ENCODE measurements at regions not wholly inside any gene's neighbourhood (a gene's known extent, or its start where the extent isn't known, plus 50 kb on each side); places are given as distances from the start of the nearest gene placed in this dataset.
A peak's percentile ranks its signal among the peaks of the same experiment; 100 is the strongest.

DNA sequence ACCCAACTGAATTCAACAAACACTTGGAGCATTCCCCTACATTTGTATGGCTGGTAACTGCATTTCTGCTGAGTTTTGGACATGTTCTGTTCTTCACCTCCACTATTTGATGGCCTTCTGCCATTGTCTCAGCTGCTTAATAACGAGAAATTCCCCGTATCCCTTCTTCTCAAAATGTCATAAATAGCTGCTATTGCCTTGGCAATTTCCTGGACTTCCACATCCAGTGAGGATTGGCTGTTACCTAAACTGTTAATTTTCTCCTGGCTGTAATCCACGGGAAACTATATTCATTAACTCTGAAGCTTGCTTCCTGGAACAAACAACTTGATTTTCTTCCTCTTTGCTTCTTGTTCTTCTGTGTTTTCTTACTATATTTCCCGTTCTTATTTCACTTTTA is 69.5 kb upstream of the TDRD3 start:
- no peak for DNase-seq
- TF ChIP-seq, protein P1, sequence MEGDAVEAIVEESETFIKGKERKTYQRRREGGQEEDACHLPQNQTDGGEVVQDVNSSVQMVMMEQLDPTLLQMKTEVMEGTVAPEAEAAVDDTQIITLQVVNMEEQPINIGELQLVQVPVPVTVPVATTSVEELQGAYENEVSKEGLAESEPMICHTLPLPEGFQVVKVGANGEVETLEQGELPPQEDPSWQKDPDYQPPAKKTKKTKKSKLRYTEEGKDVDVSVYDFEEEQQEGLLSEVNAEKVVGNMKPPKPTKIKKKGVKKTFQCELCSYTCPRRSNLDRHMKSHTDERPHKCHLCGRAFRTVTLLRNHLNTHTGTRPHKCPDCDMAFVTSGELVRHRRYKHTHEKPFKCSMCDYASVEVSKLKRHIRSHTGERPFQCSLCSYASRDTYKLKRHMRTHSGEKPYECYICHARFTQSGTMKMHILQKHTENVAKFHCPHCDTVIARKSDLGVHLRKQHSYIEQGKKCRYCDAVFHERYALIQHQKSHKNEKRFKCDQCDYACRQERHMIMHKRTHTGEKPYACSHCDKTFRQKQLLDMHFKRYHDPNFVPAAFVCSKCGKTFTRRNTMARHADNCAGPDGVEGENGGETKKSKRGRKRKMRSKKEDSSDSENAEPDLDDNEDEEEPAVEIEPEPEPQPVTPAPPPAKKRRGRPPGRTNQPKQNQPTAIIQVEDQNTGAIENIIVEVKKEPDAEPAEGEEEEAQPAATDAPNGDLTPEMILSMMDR (IDR thresholded peaks at IDR 0.05; ENCODE audit: low read depth, low read length), result no peak
- Histone ChIP-seq H3K4me3 (ENCODE audit: low read depth, low read length) (no peak overlapping the region), H3K27me3 (no peaks in the 10 kb centered on the region), H3K4me1 (0 out of 2 replicates have a peak, but pooled peaks cover 3% of the 10 kb centered on the region), H3K36me3 (no peaks in the 10 kb centered on the region), H3K9me3 (no peaks in the 10 kb centered on the region)

DNA sequence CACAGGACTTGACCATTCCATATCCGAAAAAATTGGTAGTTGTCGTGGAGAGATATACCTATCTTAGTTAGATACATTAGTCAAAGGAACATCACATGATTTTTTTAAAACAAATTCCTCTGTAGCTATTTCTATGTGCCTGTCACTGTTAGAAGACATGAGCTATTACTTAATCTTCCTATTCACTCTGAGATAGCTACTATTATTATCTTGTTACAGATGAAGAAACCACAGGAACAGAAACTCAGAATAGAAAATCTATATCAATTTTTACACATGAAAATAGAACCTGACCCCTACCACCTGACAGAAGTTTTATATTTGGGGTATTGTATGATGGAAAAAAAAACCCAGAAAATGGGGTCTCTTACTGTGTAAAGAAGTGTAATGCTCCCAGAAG is 68.9 kb upstream of the TDRD3 start:
- no peaks in the 10 kb centered on the region for H3K9me3 ChIP-seq
- no peaks in the 10 kb centered on the region for H3K36me3 ChIP-seq
- H3K4me3 ChIP-seq (ENCODE audit: low read depth, low read length), result no peak overlapping the region
- H3K4me1 ChIP-seq, result 0 out of 2 replicates have a peak, but pooled peaks cover 3% of the 10 kb centered on the region
- no peaks in the 10 kb centered on the region for H3K27me3 ChIP-seq
- no peak for DNase-seq
- TF ChIP-seq, protein P1 (IDR thresholded peaks at IDR 0.05; ENCODE audit: low read depth, low read length), result no peak

DNA sequence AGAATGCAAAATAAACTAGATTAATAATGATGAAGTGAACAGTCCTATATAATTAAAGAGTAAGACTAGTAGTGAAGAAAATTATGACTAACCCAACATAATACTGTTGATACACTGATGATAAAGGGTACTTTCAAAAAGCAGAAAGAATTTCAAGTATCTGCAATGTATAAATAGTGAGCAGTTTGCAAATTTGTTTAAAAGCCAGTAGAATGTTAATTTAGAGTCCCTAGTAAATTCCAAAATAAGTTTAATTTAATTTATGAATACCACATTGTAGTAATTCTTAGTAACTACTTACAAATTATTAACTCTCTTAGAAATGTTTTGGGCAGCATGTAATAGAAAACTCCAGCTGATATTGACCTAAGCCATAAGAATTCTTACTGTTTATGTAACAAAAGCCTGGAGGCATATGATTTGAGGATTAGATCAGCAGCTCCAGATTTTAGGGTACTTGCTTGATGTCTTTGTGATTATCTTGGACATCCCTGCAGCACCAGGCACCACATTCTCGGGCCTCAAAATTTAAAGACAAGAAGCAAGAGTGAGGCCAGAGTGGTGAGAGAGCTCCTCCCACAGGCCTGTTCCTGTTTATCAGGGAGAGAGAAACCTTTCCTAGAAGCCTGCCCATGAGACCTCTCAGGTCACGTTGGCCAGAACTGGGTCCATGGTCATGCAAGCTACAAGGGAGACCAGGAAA is 67.6 kb upstream of the TDRD3 start:
- TF ChIP-seq, protein P1 (IDR thresholded peaks at IDR 0.05; ENCODE audit: low read depth, low read length), result peak; percentile 83
- H3K27me3 ChIP-seq, result no peaks in the 10 kb centered on the region
- DNase-seq, result peak; percentile 55
- no peaks in the 10 kb centered on the region for H3K36me3 ChIP-seq
- no peaks in the 10 kb centered on the region for H3K9me3 ChIP-seq
- H3K4me1 ChIP-seq, result 0 out of 2 replicates have a peak, but pooled peaks cover 3% of the 10 kb centered on the region
- H3K4me3 ChIP-seq (ENCODE audit: low read depth, low read length), result no peak overlapping the region

DNA sequence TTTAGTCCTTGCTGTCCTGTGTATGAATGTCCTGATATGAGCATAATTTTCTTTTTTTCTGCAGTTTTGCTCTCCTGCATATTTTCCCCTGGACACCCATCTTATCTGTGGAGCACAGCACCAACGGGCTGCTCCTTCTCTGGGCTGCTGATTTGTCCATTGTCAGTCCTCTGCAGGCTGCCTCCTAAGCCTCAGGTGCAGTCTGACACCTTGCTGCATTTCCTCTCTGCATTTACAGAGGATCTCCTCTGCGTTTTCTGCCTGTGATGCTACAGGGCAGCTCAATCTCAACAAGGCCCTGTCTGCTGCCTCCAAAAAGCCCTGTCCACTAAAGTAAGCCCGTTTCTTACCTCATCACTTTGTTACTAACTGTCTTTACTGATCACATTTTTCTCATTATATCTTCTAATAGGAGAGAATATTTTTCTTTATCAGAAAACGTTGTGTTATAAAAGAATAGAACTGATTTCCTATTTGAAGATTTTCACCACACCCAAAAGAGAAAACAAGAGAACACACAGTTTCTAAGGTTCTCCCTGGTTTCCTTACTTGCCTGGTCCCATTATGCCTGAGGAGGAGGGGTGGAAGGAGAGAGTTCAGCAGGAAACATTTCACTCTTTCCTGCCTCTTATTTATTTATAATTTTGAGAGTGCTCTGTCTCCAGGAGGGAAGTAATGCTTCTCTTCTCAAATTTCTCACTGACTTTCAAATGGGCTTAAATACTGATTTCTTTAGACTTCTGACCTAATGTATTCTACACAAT is 65.6 kb upstream of the TDRD3 start:
- Histone ChIP-seq H3K27me3 (no peaks in the 10 kb centered on the region), H3K4me1 (0 out of 2 replicates have a peak, but pooled peaks cover 3% of the 10 kb centered on the region), H3K9me3 (no peaks in the 10 kb centered on the region), H3K36me3 (no peaks in the 10 kb centered on the region), H3K4me3 (ENCODE audit: low read depth, low read length) (no peak overlapping the region)
- TF ChIP-seq, protein P1 (IDR thresholded peaks at IDR 0.05; ENCODE audit: low read depth, low read length), result no peak
- no peak for DNase-seq

DNA sequence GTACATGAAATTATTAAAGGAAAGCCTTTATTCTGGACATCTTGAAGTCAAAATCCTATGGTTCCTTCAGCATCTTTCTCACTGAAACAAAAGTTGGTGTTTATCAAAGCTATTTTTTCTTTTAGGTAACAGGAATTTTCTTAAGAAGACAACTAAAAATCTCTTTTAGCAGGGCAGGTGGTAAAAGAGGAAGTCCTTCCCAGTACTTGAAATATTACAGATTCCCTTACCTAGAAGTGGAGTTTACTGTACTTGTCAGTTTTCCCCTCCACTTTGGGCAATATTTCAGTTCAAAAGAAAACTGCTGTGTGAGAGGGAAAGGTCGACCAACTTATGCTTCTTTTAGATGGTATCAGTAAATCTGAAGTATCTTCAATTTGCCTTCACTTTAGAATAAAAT is 64.3 kb upstream of the TDRD3 start:
- H3K36me3 ChIP-seq, result no peaks in the 10 kb centered on the region
- H3K9me3 ChIP-seq, result no peaks in the 10 kb centered on the region
- H3K4me3 ChIP-seq (ENCODE audit: low read depth, low read length), result no peak overlapping the region
- TF ChIP-seq, protein P1 (IDR thresholded peaks at IDR 0.05; ENCODE audit: low read depth, low read length), result no peak
- no peaks in the 10 kb centered on the region for H3K27me3 ChIP-seq
- 0 out of 2 replicates have a peak, but pooled peaks cover 3% of the 10 kb centered on the region for H3K4me1 ChIP-seq
- DNase-seq, result no peak

DNA sequence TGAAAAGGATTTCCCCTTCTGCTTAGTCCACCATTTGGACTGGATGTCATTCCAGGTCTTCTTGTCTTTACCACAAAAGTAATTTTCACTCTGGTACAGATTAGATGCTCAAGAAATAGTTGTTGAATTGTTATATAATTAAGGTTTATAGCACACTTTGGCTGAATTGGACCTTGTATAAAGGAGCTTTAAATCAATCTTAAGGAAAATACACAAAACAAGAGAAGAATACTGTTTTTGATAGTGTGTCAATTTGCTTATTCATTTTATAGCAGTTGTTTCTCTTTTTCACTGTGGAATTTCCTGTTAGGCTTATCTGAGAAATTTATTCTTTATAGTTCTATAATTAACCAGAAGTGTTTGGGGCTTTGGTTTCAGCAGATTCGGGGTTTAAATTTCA is 62.7 kb upstream of the TDRD3 start:
- TF ChIP-seq, protein P1 (IDR thresholded peaks at IDR 0.05; ENCODE audit: low read depth, low read length), result no peak
- H3K4me3 ChIP-seq (ENCODE audit: low read depth, low read length), result no peak overlapping the region
- no peaks in the 10 kb centered on the region for H3K9me3 ChIP-seq
- H3K36me3 ChIP-seq, result no peaks in the 10 kb centered on the region
- H3K27me3 ChIP-seq, result no peaks in the 10 kb centered on the region
- 0 out of 2 replicates have a peak, but pooled peaks cover 3% of the 10 kb centered on the region for H3K4me1 ChIP-seq
- no peak for DNase-seq

All from BE2C (cell line).